ENCODE measurements at regions not wholly inside any gene's neighbourhood (a gene's known extent, or its start where the extent isn't known, plus 50 kb on each side); places are given as distances from the start of the nearest gene placed in this dataset.
A peak's percentile ranks its signal among the peaks of the same experiment; 100 is the strongest.
"Not testable (repeated sequence)": the region's sequence is repeated elsewhere in the genome, so short reads cannot be mapped to it uniquely, and the experiment has no call there.

- in situ Hi-C loops (cut with HindIII; ENCODE audit: low pct_unique_long_range_greater_than_20kb, low sequenced_read_pairs): no loop called here
- DNase-seq (ENCODE audit: low read depth): no peak
Observed at GRCh38 chr5:126003309-126003708, 419.9 kb upstream of the GRAMD2B start.

DNA sequence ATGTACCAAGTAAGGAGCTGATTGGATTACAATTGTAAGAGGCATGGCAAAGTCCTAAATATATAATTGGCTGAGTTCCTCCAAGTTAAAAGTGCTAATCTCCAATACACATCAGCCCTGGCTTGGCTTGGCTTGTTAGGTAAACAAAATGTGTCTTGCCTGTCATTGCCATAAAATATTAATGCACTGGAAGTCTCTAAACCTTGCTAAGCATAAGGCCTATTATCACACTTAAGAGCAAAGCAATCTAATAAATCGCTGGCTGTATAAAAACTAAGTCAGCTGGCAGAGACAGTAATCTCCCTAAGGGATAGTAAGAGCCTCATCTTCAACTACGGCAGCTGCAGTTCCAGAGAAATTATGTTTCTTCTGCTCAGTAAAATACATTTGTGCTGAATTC is 418.6 kb upstream of the GRAMD2B start:
- no peak for DNase-seq (ENCODE audit: low read depth)
- in situ Hi-C loops (cut with HindIII; ENCODE audit: low pct_unique_long_range_greater_than_20kb, low sequenced_read_pairs): no loop called here

- in situ Hi-C loops (cut with HindIII; ENCODE audit: low pct_unique_long_range_greater_than_20kb, low sequenced_read_pairs): no loop called here
- DNase-seq (ENCODE audit: low read depth): no peak
Observed at GRCh38 chr5:126007841-126008240, 415.4 kb upstream of the GRAMD2B start.

DNA sequence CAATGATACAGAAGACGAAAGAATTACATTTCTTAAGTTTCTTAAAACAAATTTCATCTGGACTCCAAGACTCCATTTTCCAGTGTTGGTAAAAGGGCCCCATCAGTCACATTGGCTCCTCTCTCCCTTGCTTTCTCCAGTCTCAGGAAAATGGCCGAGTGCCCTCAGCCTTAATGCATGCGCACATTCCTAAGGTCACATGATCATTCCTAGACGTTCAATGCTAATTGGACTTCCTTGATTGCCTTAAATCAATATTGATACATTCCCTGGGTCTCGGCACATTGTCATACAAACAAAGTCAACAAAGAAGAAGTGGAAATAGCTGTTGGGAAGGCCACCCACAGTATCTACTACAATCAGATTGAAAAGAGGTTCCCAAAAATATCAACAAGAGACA is 413.6 kb upstream of the GRAMD2B start:
- in situ Hi-C loops (cut with HindIII; ENCODE audit: low pct_unique_long_range_greater_than_20kb, low sequenced_read_pairs): no loop called here
- DNase-seq (ENCODE audit: low read depth): no peak

- DNase-seq (ENCODE audit: low read depth); in situ Hi-C loops (cut with HindIII; ENCODE audit: low pct_unique_long_range_greater_than_20kb, low sequenced_read_pairs): not testable (repeated sequence)
Observed at GRCh38 chr5:126011526-126011925, 411.7 kb upstream of the GRAMD2B start.

- DNase-seq (ENCODE audit: low read depth): no peak
- in situ Hi-C loops (cut with HindIII; ENCODE audit: low pct_unique_long_range_greater_than_20kb, low sequenced_read_pairs): no loop called here
Observed at GRCh38 chr5:126014676-126015075, 408.5 kb upstream of the GRAMD2B start.

- DNase-seq (ENCODE audit: low read depth): peak; percentile 68
- in situ Hi-C loops (cut with HindIII; ENCODE audit: low pct_unique_long_range_greater_than_20kb, low sequenced_read_pairs): no loop called here
Observed at GRCh38 chr5:126015235-126016181, 407.7 kb upstream of the GRAMD2B start.

DNA sequence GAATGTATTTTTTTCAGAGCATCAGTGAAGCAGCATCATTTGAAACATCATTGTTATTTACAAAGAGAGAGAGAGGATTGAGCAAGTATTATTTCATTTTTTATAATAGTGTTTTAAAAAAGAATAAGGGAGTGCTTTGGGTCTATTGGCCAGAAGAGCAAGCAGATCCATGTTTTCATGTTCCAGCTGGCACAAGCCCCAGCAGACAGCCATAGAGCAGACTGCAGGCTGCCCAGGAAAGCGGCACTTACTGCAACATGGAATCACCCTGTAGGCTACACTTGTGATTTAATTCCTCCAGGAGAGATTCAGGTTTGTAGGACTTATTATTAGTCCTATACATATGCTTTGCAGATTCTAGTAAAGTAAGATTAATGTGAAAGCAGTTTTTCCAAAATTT is 407.0 kb upstream of the GRAMD2B start:
- in situ Hi-C loops (cut with HindIII; ENCODE audit: low pct_unique_long_range_greater_than_20kb, low sequenced_read_pairs): no loop called here
- no peak for DNase-seq (ENCODE audit: low read depth)

DNA sequence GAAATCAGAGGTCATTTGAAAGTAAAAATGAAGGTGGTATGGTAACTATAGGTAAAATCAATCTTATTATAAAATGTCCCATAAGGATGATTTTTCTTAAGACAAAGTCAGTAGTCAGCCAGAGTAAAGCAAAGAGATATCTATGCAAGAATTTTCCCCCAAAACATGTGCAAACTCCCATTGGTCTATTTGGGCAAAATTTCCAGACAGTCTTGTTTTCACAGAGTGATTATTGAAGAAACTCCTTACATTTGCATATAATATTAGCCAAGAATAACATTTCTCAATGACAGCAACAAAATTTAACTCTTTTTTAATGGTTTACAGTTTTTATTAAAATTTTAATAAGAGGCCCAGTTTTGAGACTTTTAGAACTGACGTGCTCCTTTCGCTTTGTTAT is 406.1 kb upstream of the GRAMD2B start:
- no peak for DNase-seq (ENCODE audit: low read depth)
- in situ Hi-C loops (cut with HindIII; ENCODE audit: low pct_unique_long_range_greater_than_20kb, low sequenced_read_pairs): no loop called here

DNA sequence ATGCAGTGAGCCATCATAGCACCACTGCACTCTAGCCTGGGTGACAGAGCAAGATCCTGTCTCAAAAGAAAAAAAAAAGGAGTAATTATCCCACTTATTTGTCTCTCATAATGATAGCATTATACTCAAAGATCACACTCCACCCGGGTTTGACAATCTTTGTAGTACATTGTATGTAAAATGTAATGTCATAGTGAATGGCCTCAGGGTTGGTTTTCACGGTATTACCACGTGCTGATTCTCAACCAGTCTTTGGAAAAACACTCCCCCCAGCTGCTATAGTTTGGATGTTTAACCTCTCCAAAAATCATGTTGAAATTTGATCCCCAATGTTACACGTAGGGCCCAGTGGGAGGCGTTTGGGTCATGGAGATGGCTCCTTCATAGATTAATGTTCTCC is 402.4 kb upstream of the GRAMD2B start:
- in situ Hi-C loops (cut with HindIII; ENCODE audit: low pct_unique_long_range_greater_than_20kb, low sequenced_read_pairs): no loop called here
- no peak for DNase-seq (ENCODE audit: low read depth)

DNA sequence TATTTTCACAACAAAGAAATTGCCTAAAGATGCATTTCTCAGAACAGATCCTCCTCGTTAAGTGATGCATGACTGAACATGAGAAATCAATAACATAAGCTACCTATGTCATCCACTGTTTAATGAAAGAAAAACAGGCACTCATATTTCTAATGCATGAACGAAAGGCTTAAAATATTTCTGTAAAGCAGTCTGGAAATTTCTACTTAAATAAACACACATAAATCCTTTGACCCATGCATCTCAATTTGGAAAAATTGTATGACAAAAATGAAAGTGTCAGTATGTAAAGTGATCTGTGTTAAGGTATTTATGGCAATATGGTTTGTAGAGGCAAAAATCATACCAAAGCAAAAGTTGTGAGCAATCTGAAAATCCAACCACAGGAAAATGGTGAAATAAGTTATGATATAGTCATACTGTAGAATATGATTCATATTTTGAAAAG is 399.2 kb upstream of the GRAMD2B start:
- DNase-seq (ENCODE audit: low read depth): no peak
- in situ Hi-C loops (cut with HindIII; ENCODE audit: low pct_unique_long_range_greater_than_20kb, low sequenced_read_pairs): no loop called here

DNA sequence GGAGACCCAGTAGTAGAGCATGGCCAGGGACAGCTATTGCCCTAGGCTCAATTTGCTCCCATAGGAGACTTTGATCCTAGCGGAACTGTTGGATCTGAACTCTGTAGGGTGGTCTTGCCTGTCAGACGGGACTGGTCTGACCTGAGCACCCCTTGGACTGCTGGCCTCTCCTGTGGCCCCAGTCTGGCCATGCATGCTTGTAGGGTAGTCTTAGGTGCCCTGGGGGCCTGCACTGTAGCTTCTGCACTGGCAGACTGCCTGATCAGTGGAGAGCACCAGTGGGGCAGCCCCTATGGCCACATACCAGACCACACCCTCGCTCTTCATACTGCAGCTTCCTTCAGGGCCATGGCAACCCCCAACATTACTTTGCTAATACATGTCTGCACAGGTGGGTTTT is 396.1 kb upstream of the GRAMD2B start:
- in situ Hi-C loops (cut with HindIII; ENCODE audit: low pct_unique_long_range_greater_than_20kb, low sequenced_read_pairs): no loop called here
- no peak for DNase-seq (ENCODE audit: low read depth)

GRCh38 chr5:126027652-126028051 is 395.6 kb upstream of the GRAMD2B start:
- in situ Hi-C loops (cut with HindIII; ENCODE audit: low pct_unique_long_range_greater_than_20kb, low sequenced_read_pairs): no loop called here
- DNase-seq (ENCODE audit: low read depth): no peak

- in situ Hi-C loops (cut with HindIII; ENCODE audit: low pct_unique_long_range_greater_than_20kb, low sequenced_read_pairs): no loop called here
- DNase-seq (ENCODE audit: low read depth): no peak
Observed at GRCh38 chr5:126028336-126028735, 394.9 kb upstream of the GRAMD2B start.

DNA sequence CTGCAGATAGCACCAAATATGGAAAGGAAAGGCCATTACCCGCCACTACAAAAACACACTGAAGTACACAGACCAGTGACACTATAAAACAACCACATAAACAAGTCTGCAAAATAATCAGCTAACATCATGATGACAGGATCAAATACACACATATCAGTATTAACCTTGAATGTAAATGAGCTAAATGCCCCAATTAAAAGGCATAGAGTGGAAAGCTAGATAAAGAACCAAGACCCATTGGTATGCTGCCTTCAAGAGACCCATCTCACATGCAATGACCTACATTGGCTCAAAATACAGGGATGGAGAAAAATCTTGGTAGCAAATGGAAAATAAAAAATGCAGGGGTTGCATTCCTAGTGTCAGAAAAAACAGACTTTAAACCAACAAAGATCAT is 393.9 kb upstream of the GRAMD2B start:
- DNase-seq (ENCODE audit: low read depth); in situ Hi-C loops (cut with HindIII; ENCODE audit: low pct_unique_long_range_greater_than_20kb, low sequenced_read_pairs): not testable (repeated sequence)

DNA sequence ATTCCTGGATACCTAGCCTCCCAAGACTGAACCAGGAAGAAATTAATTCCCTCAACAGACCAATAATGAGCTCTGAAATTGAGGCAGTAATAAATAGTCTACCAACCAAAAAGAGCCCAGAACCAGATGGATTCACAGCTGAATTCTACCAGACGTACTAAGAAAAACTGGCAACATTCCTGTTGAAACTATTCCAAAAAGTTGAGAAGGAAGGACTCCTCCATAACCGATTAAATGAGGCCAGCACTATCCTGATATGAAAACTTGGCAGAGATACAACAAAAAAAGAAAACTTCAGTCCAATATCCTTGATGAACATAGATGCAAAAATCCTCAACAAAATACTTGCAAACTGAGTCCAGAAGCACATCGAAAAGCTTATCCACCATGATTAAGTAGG is 392.5 kb upstream of the GRAMD2B start:
- in situ Hi-C loops (cut with HindIII; ENCODE audit: low pct_unique_long_range_greater_than_20kb, low sequenced_read_pairs): no loop called here
- DNase-seq (ENCODE audit: low read depth): no peak

- in situ Hi-C loops (cut with HindIII; ENCODE audit: low pct_unique_long_range_greater_than_20kb, low sequenced_read_pairs): no loop called here
- DNase-seq (ENCODE audit: low read depth): peak; percentile 36
Observed at GRCh38 chr5:126031989-126032716, 391.1 kb upstream of the GRAMD2B start.

- DNase-seq (ENCODE audit: low read depth): no peak
- in situ Hi-C loops (cut with HindIII; ENCODE audit: low pct_unique_long_range_greater_than_20kb, low sequenced_read_pairs): no loop called here
Observed at GRCh38 chr5:126043688-126044087, 379.5 kb upstream of the GRAMD2B start.

DNA sequence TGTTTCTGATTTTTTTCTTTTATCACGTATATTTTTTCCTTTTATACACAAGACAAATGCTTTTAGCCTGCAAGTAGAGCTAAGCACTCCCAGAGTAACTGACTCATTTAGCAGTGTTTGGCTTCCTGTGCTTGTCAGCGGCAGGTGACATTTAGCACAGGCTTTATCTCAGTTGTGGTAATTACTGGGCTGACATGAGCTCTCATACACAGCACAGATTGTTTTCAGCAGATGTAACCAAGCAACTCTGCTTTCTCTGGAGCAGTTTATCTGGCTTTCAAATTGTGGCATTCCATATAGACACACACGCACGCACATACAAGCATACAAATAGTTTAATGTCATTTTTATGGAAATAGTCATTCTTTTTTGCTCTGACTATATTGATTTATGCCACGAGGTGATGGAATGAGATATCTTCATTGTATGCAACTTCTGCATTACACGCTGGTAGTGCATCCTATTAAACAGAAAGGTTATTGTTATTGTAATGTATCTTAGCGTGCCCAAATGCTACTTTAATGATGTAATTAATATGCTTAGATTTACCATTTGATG is 379.0 kb upstream of the GRAMD2B start:
- DNase-seq (ENCODE audit: low read depth): peak; percentile 18
- in situ Hi-C loops (cut with HindIII; ENCODE audit: low pct_unique_long_range_greater_than_20kb, low sequenced_read_pairs): no loop called here
